Activated CD8-positive, alpha-beta T cell treated with anti-CD3 and anti-CD28 coated beads, Interleukin-2, amount 10 ng/mL, durations not matched to agents 7 days and 5 days (primary cell): ENCODE measurements at regions not wholly inside any gene's neighbourhood (a gene's known extent, or its start where the extent isn't known, plus 50 kb on each side); places are given as distances from the start of the nearest gene placed in this dataset.

Experiments used
- ATAC-seq: fragments of 150-1000 bp; cut with Tn5 transposase; one replicate; pipeline ENCODE4 v1.10.0; 2021; ENCODE audit warnings: moderate library complexity
- CTCF ChIA-PET: fragments of 350-600 bp; sonication (Branson Sonifier 250); formaldehyde crosslinking; loops from one replicate; lab custom pipeline; 2021; ENCODE audit warnings: antibody characterized with exemption; lab: Charles Lee
- POLR2A ChIA-PET: fragments of 350-600 bp; sonication (Branson Sonifier 250); formaldehyde crosslinking; loops from one replicate; lab custom pipeline; 2021; ENCODE audit warnings: antibody characterized with exemption; lab: Charles Lee
- DNase-seq: peaks from one replicate; pipeline ENCODE4 v3.0.0-alpha.2; 2020
- H3K27ac Mint-ChIP-seq: one replicate; pipeline ENCODE4 v1.8.0; 2021; ENCODE audit warnings: mild to moderate bottlenecking, mixed read lengths
- H3K27me3 Mint-ChIP-seq: one replicate; pipeline ENCODE4 v1.8.0; 2021; ENCODE audit warnings: low read depth, mixed read lengths
- H3K36me3 Mint-ChIP-seq: one replicate; pipeline ENCODE4 v1.8.0; 2021; ENCODE audit warnings: low read depth, mixed read lengths
- H3K4me1 Mint-ChIP-seq: one replicate; pipeline ENCODE4 v1.8.0; 2021; ENCODE audit warnings: low read depth, mixed read lengths
- H3K4me3 Mint-ChIP-seq: one replicate; pipeline ENCODE4 v1.8.0; 2021; ENCODE audit warnings: mild to moderate bottlenecking, mixed read lengths
- H3K9me3 Mint-ChIP-seq: one replicate; pipeline ENCODE4 v1.8.0; 2022; ENCODE audit warnings: mixed read lengths; ENCODE audit not compliant: insufficient read depth

DNA sequence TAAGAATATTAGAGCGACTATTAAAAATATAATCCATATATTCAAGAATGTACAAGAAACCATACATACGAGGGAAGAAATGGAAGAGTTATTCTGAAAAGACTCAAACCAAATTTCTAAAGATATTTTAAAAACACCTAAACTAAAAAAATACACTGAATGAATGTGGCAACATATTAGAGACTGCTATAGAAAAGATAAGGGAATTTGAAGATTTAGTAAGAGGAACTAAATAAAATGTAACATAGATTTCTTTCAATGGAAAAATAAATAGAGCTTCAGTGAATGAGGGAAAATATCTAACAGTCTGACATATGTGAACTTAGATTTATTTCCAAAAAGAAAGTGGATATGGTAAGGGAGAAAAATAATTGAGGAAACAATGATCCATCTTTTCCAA is 194.9 kb upstream of the STXBP5 start:
- ChIA-PET POLR2A (no interaction called here), CTCF (no interaction called here)
- Mint-ChIP-seq H3K4me1 (no peaks in the 10 kb centered on the region), H3K27me3 (no peaks in the 10 kb centered on the region), H3K4me3 (no peak overlapping the region), H3K27ac (no peak overlapping the region), H3K36me3 (no peaks in the 10 kb centered on the region), H3K9me3 (no peaks in the 10 kb centered on the region)
- ATAC-seq (no peak), DNase-seq (no peak)

DNA sequence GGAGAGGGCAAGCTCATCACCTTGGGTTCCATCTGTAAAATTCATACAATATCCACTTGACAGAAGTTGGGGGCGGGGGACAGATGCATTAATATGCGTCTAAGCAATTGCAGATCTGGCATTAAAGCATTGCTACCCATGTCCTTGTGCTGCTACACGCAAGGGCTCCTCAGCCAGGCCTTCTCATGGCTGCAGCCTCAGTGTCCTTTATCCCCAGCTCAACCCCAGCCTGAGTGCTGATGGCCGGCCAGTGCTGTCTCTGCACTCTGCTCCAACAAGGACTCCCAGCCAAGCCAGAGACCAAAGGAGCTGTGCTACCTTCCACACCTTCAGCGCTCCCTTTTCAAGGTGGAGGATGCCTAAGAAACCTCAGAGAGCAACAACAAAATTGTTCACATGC is 188.5 kb upstream of the STXBP5 start:
- ATAC-seq: no peak
- no peak overlapping the region for H3K27ac Mint-ChIP-seq
- ChIA-PET CTCF (no interaction called here), POLR2A (no interaction called here)
- no peaks in the 10 kb centered on the region for H3K4me1 Mint-ChIP-seq
- no peak for DNase-seq
- no peaks in the 10 kb centered on the region for H3K9me3 Mint-ChIP-seq
- no peaks in the 10 kb centered on the region for H3K36me3 Mint-ChIP-seq
- H3K4me3 Mint-ChIP-seq: no peak overlapping the region
- no peaks in the 10 kb centered on the region for H3K27me3 Mint-ChIP-seq

DNA sequence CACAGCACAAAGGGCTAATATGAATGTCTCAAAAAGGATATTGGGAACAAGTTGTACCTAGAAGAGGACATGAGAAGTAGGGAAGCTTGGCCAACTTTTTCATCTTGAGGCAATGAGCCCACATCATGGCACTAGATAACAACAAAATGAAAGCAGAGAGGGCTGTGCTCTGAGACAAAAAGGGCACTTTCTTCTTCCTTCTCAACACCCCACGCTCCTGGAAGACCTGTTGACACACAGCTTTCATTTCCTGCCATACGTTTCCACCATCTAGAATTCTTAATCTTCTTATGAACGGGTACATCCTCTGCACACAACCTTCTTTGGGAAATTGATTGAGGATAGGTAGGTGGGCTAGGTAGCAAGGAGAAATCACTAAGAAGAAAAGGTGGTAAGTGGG is 187.8 kb upstream of the STXBP5 start:
- CTCF ChIA-PET: no interaction called here
- POLR2A ChIA-PET: no interaction called here
- Mint-ChIP-seq H3K4me1 (no peaks in the 10 kb centered on the region), H3K27ac (no peak overlapping the region), H3K9me3 (no peaks in the 10 kb centered on the region), H3K4me3 (no peak overlapping the region), H3K27me3 (no peaks in the 10 kb centered on the region), H3K36me3 (no peaks in the 10 kb centered on the region)
- DNase-seq (no peak), ATAC-seq (no peak)

DNA sequence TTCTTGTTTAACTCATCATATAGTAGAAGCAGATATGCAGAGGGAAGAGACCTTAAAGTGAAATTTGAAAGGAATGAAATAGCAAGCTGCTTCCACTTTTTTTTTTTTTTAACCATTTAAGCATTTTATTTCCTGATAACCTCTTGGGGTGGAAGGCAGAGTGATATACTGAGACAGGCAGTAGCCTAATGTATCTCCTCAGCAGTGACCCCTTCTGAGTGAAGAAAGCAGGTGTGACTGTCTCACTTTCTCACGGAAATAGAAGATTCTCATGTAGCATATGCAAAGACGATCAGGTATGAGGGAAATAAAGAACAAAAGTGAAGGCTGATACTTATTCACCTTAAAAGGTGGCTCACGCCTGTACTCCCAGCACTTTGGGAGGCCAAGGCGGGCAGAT is 187.1 kb upstream of the STXBP5 start:
- ATAC-seq (no peak), DNase-seq (no peak)
- Mint-ChIP-seq H3K27ac (no peak overlapping the region), H3K27me3 (no peaks in the 10 kb centered on the region), H3K36me3 (no peaks in the 10 kb centered on the region), H3K4me1 (no peaks in the 10 kb centered on the region), H3K9me3 (no peaks in the 10 kb centered on the region), H3K4me3 (no peak overlapping the region)
- ChIA-PET POLR2A (no interaction called here), CTCF (no interaction called here)

DNA sequence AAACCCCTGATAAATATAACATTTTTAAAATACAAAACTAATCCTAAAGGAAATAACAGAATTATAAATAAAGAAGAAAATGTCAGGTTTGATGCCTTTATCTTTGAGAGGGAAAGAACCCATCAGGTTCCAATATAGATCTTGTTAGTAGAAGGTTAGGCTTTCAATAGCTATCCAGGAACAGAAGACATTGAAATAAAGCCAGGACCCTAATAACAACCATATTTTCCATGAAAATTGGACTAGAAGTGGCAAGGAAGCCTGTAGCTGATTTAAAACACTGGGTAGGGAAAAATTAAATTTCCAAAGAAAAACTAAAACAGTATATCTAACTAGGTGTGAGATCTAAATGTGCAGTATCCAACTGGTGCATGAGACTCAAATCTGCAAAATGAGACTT is 185.2 kb upstream of the STXBP5 start:
- no peak overlapping the region for H3K4me3 Mint-ChIP-seq
- DNase-seq: no peak
- H3K27me3 Mint-ChIP-seq: no peaks in the 10 kb centered on the region
- ATAC-seq: no peak
- H3K27ac Mint-ChIP-seq: no peak overlapping the region
- no peaks in the 10 kb centered on the region for H3K36me3 Mint-ChIP-seq
- no peaks in the 10 kb centered on the region for H3K9me3 Mint-ChIP-seq
- CTCF ChIA-PET: no interaction called here
- POLR2A ChIA-PET: no interaction called here
- H3K4me1 Mint-ChIP-seq: no peaks in the 10 kb centered on the region

DNA sequence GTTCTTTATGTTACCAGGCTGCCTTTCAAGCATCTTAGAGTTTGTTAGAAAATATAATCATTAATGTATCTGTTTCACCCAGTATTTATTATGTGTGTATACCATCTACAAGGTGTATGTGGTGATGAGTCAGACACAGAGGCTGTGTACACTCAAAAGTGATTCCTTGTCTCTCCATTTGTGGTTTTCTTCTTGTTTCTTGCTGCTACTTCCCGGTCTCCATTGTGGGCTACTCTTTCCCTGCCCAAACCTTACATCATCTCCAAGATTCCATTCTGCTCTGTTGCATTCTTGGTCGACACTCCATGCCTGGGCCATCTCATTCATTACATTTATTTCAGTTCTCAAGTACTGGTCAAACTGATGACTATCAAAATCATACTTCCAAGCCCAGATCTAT is 182.2 kb upstream of the STXBP5 start:
- ATAC-seq: no peak
- CTCF ChIA-PET: no interaction called here

DNA sequence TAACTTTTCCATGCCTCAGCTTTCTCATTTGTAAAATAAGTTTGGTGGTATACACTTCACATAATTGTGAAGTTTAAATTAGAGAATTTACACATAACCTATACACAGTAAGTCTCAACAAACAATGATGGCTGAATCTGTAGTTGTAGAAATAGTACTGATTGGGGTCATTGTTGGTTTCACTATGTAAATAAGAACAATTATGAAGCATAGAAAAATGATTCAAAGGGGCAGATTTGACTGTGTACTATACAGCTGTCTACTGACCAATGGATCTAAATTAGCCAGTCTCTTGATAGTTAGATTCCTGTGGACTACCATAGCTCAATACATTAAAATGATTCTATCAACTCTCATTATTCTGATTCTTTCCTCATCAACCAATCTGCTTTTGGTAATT is 181.1 kb upstream of the STXBP5 start:
- ChIA-PET POLR2A (no interaction called here), CTCF (no interaction called here)
- no peak overlapping the region for H3K27ac Mint-ChIP-seq
- no peaks in the 10 kb centered on the region for H3K36me3 Mint-ChIP-seq
- no peaks in the 10 kb centered on the region for H3K27me3 Mint-ChIP-seq
- ATAC-seq: no peak
- H3K4me1 Mint-ChIP-seq: no peaks in the 10 kb centered on the region
- DNase-seq: no peak
- no peaks in the 10 kb centered on the region for H3K9me3 Mint-ChIP-seq
- H3K4me3 Mint-ChIP-seq: no peak overlapping the region

More for the DNA sequence above, 182.2 kb upstream of the STXBP5 start:
- H3K27ac Mint-ChIP-seq: no peak overlapping the region
- no peaks in the 10 kb centered on the region for H3K27me3 Mint-ChIP-seq
- H3K4me3 Mint-ChIP-seq: no peak overlapping the region
- H3K9me3 Mint-ChIP-seq: no peaks in the 10 kb centered on the region
- POLR2A ChIA-PET: no interaction called here
- no peaks in the 10 kb centered on the region for H3K36me3 Mint-ChIP-seq
- no peak for DNase-seq
- no peaks in the 10 kb centered on the region for H3K4me1 Mint-ChIP-seq

DNA sequence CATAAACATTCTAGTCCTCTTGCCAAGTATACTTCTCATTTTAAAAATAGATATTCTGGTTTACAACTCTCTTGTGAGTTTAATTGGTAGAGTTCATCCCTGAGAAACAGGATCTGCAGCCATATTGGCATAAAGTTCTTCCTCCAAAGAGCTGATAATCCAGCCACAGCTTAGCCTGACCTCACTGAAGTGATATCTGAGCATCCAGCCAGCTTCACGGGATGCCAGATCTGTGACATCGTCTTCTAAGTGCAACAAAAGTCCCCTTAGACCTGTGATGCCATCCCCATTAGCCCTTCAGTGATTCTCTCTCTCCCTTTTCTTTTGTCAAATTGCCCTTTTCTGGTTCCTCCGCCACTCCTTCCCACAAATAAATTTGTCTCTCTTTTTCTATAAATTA is 180.6 kb upstream of the STXBP5 start:
- Mint-ChIP-seq H3K4me3 (no peak overlapping the region), H3K4me1 (no peaks in the 10 kb centered on the region), H3K27me3 (no peaks in the 10 kb centered on the region), H3K9me3 (no peaks in the 10 kb centered on the region), H3K27ac (no peak overlapping the region), H3K36me3 (no peaks in the 10 kb centered on the region)
- POLR2A ChIA-PET: no interaction called here
- no peak for DNase-seq
- CTCF ChIA-PET: no interaction called here
- no peak for ATAC-seq

DNA sequence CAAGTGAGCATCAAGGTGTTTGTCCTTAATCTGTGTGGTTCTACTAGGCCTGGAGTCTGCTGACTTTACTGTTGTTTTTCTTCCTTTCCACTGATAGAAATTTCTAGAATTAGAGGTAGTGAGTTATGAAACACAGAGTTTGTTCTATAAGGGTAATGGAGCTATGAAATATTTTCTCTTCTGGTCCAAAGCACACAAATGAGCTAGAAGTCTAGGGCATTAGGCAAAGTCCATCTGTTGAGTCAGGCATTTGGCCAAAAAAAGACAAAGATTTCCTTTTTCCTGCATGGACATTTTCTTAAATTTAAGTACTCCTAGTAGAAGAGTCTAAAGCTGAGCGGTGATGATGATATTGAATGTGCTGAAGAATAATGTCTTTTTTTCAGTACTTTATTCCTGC is 174.3 kb upstream of the STXBP5 start:
- H3K27me3 Mint-ChIP-seq: no peaks in the 10 kb centered on the region
- no peaks in the 10 kb centered on the region for H3K4me1 Mint-ChIP-seq
- DNase-seq: no peak
- no peak for ATAC-seq
- H3K9me3 Mint-ChIP-seq: no peaks in the 10 kb centered on the region
- POLR2A ChIA-PET: no interaction called here
- no peak overlapping the region for H3K4me3 Mint-ChIP-seq
- H3K27ac Mint-ChIP-seq: no peak overlapping the region
- CTCF ChIA-PET: no interaction called here
- no peaks in the 10 kb centered on the region for H3K36me3 Mint-ChIP-seq

DNA sequence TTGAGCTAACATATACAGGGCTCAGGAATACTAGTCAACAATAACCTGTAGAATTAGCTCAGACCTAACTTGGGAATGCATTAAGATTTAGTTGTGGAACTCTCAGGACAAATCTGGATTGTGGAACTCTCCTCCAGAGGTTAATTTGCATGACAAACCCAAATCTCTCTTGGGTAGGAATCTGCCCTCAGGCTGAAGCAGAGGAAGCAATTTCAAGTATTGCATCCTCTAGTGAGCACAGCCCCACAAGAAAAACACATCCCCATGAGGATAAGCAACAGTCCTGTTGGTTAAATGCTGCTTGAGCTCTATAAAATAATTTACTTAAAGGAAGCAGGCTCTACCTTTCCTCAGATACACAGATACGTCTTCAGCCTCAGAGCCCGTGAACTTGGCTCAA is 170.9 kb upstream of the STXBP5 start:
- Mint-ChIP-seq H3K4me1 (no peaks in the 10 kb centered on the region), H3K9me3 (no peaks in the 10 kb centered on the region), H3K36me3 (no peaks in the 10 kb centered on the region), H3K27me3 (no peaks in the 10 kb centered on the region), H3K4me3 (no peak overlapping the region), H3K27ac (no peak overlapping the region)
- DNase-seq (no peak), ATAC-seq (no peak)
- POLR2A ChIA-PET: no interaction called here
- CTCF ChIA-PET: no interaction called here

DNA sequence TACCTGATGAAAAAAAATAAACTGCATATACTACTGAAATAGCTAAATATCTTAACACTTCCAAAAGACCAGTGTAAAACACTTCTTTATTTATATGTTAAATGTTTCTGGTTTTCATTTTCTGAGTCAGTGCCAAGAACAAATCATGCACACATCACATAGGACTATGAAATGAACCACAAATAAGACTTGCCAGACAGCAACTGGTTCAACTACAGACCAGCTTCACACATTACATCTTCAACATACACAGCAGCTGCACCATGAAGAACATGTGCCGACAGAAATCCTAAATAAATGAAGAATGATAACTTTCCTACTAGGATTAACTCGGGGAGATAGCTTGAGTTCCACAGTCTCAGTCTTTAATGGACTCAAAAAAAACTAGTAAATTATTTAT is 168.3 kb upstream of the STXBP5 start:
- ChIA-PET POLR2A (no interaction called here), CTCF (no interaction called here)
- H3K4me3 Mint-ChIP-seq: no peak overlapping the region
- H3K27ac Mint-ChIP-seq: no peak overlapping the region
- no peaks in the 10 kb centered on the region for H3K27me3 Mint-ChIP-seq
- no peaks in the 10 kb centered on the region for H3K4me1 Mint-ChIP-seq
- no peaks in the 10 kb centered on the region for H3K36me3 Mint-ChIP-seq
- ATAC-seq (no peak), DNase-seq (no peak)
- H3K9me3 Mint-ChIP-seq: no peaks in the 10 kb centered on the region

DNA sequence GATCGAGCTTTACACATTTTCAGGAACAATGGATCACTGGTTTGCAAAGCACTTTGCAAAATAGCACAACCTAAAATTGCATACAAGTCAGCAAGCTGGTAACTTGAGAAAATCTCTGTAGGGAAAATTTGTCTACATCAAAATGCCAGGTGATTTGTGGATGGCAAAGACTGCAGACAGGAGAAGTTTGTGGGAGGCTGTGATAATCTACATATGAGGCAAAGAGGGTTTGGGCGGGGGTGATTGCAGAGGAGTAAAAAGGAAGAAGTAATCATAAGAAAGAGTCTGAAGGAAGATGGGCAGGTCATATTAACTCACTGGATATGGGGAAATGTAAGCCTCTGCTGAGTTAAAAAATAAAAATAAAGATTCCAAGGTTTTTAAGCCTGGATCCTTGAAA is 166.3 kb upstream of the STXBP5 start:
- peaks cover 2% of the 10 kb centered on the region for H3K27me3 Mint-ChIP-seq
- no peaks in the 10 kb centered on the region for H3K4me1 Mint-ChIP-seq
- no peak overlapping the region for H3K4me3 Mint-ChIP-seq
- no peak for ATAC-seq
- DNase-seq: no peak
- no peaks in the 10 kb centered on the region for H3K36me3 Mint-ChIP-seq
- POLR2A ChIA-PET: no interaction called here
- no peaks in the 10 kb centered on the region for H3K9me3 Mint-ChIP-seq
- H3K27ac Mint-ChIP-seq: no peak overlapping the region
- CTCF ChIA-PET: interaction anchor here (1.2 kb wide), 1 partner anchor 14 kb away, joined by 3 read pairs; no protein-coding TSS in a partner anchor

DNA sequence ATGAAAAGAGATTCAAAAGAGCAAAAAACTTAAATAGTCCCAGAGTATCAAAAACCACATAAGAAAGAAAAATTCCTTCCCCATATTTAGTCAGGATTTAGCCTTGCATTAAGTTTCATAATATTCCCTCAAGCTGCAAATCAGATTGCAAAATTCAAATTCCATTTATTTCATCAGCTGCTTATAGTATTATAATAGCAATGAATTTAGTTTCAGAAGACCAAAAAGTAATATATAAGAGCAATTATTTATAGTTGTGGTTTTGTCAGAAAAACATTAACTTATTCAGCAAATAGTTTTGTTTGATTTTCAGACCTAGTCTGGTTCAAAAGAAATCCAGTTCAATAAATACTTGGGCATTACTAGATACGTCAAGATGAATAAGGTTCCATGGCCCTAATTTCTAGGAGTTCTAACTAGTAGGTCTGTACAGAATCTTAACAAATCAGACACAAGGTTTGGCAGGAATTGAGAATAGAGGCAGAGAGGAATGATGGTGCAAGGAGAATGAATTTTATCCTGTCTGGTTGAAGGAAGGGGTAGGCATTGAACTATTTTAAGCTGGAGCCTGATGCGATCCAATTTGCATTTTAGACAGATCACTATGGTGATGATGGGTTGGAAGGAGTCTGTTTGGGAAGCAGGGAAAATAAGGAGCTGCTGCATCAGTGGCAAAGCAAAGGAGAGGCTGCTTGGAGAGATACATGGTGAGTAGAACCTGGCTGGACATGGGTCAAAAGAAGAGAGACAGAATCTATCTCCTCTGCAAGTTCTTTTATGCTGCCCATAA is 163.9 kb upstream of the STXBP5 start:
- CTCF ChIA-PET: no interaction called here
- Mint-ChIP-seq H3K4me1 (no peaks in the 10 kb centered on the region), H3K27me3 (peaks cover 2% of the 10 kb centered on the region)

More for the DNA sequence above, 163.9 kb upstream of the STXBP5 start:
- DNase-seq (no peak), ATAC-seq (no peak)
- Mint-ChIP-seq H3K9me3 (no peaks in the 10 kb centered on the region), H3K4me3 (no peak overlapping the region), H3K36me3 (no peaks in the 10 kb centered on the region), H3K27ac (no peak overlapping the region)
- POLR2A ChIA-PET: no interaction called here
